Stimulated activated CD4-positive, alpha-beta T cell treated with anti-CD3 and anti-CD28 coated beads, Interleukin-15, amount 100 ng/mL, for 48 hours (primary cell): ENCODE measurements at regions not wholly inside any gene's neighbourhood (a gene's known extent, or its start where the extent isn't known, plus 50 kb on each side); places are given as distances from the start of the nearest gene placed in this dataset.
"Not testable (repeated sequence)": the region's sequence is repeated elsewhere in the genome, so short reads cannot be mapped to it uniquely, and the experiment has no call there.

Experiments
- DNase-seq, 2 donors: peaks; one replicate each; pipeline ENCODE4 v3.0.0-alpha.2; 2020; ENCODE audit warnings: low read depth in 2 of 2

DNA sequence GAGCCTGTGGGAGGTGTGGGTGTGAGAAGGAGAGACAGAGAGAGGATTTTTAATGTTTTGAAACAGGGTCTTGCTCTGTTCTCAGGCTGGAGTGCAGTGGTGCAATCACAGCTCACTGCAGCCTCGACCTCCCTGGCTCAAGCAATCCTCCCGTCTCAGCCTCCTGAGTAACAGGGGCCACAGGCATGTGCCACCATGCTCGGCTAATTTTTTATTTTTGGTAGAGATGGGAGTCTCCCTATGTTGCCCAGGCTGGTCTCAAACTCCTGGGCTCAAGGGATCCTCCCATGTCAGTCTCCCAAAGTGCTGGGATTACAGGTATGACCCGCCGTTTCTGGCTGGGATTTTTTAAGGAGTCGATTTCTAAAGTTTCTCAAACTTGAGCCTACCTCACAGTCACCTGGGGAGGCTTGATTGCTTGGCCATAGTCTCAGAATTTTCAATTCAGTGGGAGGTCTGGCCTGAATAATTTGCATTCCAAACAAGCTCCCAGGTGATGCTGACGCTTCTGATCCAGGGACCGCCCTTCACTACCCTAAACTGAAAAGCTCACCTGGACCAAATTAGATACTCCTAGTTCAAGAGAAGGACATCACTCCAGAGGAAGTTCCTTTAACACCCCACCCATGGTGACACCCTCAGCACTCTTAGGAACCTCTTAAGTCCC, 70.8 kb upstream of the SLC1A4 start:
- no peak for DNase-seq

DNA sequence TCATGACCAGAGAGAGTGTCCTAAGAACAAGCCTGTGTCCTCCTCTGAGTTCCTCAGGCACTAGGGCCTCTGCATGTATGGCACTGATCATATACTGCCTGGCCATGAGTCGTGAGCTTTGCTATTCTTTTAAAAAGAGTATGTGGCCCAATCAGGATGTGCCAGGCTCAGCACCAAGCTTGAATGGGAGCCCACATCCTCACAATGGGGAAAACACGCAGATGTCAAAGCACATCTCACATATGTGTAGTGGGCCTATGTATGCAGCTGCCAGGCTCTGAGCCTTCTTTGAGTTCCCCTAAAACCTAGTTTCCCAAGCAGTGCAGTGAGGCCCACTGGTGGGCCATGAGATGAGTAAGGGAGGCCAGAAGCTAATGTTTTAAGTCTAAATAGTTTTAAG, 69.9 kb upstream of the SLC1A4 start:
- no peak for DNase-seq

DNA sequence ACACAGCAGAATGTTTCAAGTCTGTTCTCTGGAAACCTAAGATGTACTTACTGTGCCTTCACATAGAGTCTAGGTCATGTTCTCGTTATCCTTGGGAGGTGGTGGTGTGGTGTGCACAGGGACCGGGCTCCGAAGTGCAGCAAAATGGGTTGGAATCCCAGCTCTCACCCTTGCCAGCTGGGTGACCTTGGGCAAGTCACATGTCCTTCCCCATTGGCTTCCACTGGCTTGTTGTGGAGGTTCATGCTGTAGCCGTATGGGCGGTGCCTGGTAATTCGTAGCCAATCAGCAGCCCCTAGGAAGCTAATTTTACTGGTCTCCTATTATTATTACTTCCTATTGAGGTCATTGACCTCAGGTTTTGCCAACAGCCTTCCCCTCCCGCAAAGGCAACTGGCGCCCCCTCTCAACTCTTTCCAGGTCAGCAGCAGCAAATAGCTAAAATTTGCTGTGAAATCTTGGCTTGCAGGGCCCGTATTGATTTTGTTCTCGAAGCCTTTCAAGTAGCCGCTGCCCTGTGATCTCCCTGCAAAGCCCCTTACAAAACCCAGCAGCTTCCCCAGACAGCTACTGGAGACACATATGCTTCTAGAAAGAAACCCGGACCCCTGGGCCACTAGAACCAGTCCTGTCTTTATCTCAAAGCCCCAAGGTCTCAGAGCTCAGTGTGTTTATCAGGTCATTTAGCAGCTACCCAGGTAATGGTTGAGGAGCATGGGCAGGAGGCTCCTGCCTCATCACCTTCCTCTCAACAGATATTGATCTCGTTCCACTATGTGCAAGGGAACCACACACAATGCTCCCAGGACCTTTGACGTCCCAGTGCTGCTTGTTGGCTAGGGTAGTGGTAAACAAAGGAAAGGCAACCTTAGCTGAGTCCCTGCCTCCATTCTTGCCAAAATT, 66.5 kb upstream of the SLC1A4 start:
- DNase-seq: no peak

DNA sequence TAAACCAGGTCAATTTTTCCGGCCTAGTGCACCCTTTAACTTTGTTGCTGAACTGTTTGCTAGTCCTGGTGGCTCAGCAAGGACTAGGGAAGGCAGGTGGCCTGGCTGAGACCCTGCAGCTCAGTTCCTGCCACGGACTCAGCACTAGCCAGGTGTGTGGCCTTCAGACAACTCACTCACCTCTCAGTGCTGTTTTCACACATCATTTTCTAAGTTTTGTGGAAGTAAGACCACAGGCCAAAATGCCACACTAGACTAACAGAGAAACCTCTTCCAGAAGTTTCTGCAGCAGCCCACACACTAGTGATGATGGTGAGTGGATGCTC, 65.9 kb upstream of the SLC1A4 start:
- no peak for DNase-seq

DNA sequence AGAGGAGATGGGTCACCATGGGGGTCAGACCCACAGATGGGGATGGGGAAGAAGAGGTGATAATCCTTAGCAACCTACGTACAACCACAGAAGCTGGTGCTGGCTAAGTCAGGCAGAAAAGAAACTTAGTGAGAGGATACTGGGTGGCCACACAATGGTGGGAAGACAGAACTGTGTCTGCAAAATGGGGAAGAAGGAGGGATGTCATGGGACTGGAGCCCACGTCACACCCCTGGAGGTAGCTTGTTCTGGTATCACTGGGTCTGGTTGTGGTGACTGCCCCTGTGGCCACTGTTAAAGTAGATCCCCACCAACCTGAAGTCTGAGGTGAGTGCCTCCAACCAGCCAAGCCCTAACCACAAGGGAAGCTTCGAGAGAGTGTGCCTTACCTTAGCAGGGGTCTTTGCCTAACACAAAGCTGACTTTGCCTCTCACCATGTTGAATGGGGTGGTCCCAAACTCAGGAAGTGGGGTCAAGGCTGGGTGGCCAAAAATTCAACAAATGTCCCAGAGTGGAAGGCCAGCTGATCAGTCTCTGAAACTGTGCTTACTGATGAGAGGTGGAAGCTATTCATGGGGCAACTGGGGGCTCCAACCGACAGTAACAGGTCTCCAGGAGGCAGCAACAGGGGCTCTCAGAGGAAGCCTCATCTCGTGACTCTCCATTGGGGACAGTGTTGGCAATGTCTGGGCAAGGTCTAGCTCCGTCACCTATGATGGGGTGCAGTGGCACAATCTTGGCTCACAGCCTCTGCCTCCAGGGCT, 64.8 kb upstream of the SLC1A4 start:
- DNase-seq: no peak

DNA sequence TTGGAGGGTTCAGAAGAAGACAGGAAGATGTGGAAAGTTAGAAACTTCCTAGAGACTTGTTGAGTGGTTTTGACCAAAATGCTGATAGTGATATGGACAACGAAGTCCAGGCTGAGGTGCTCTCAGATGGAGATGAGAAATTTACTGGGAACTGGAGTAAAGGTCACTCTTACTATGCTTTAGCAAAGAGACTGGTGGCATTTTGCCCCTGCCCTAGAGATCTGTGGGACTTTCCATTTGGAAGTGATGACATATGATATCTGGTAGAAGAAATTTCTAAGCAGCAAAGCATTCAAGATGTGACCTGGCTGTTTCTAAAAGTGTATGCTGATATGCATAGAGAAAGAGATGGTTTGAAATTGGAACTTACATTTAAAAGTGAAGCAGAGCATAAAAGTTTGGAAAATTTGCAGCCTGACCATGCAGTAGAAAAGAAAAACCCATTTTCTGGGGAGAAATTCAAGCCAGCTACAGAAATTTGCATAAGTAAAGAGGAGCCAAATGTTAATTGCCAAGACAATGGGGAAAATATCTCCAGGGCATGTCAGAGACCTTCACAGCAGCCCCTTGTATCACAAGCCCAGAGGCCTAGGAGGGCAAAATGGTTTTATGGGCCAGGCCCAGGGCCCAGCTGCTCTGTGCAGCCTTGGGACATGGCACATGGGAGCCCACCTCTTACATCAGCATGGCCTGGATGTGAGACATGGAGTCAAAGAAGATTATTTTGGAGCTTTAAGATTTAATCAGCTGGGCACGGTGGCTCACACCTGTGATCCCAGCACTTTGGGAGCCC, 63.1 kb upstream of the SLC1A4 start:
- DNase-seq: not testable (repeated sequence)

DNA sequence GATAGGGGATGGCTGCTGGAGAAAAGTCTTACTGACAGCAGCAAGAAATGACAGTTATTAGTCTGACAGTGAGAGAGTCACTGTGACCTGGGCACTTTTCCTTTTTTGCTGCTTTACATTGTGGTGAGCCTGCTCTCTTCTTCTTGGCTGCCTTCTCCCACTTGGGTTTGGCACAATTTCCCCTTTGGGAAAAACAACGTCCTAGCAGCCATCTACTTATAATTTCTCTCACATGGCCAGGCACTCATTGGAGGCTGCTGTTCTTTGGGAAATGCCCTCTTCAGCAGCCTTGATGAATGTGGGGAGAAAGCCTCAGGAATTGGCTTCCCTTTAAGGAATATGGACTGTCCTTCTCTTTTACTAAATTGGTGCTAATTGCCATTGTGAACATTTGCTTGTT, 60.4 kb upstream of the SLC1A4 start:
- no peak for DNase-seq

DNA sequence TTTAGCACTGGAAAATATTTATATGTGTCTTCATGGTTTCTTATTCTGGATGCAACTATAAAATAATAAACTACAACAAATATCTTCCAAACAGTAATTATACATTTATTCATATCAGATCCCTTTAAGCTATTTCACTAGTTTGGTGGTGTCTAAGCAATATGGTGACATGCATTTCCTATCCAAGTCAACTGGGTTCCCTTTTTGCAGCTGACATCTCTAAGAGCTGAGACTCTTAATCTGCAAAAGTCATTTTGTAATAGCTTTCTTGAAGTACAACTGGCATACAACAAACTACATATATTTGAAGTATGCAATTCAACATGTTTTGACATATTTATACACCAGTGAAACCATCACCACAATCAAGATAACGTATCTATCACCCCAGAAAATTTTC, 59.9 kb upstream of the SLC1A4 start:
- DNase-seq: no peak

DNA sequence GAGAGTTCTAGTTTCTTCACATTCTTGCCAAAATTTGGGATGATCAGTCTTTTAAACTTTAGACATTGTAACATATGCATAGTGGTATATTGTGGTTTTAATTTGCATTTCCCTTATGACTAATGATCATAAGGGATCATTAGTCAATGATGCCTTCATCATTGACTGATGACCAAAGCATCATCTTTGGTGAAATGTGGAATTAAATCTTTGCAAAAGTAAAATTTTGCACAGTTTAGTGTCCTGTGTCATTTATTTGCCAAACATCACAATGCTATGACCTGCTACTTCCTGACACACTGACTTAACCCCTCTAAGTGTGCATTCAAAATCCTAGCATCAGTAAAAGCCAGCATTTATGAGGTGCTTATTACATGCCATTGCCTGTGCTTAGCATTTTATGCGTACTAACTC, 58.9 kb upstream of the SLC1A4 start:
- no peak for DNase-seq

DNA sequence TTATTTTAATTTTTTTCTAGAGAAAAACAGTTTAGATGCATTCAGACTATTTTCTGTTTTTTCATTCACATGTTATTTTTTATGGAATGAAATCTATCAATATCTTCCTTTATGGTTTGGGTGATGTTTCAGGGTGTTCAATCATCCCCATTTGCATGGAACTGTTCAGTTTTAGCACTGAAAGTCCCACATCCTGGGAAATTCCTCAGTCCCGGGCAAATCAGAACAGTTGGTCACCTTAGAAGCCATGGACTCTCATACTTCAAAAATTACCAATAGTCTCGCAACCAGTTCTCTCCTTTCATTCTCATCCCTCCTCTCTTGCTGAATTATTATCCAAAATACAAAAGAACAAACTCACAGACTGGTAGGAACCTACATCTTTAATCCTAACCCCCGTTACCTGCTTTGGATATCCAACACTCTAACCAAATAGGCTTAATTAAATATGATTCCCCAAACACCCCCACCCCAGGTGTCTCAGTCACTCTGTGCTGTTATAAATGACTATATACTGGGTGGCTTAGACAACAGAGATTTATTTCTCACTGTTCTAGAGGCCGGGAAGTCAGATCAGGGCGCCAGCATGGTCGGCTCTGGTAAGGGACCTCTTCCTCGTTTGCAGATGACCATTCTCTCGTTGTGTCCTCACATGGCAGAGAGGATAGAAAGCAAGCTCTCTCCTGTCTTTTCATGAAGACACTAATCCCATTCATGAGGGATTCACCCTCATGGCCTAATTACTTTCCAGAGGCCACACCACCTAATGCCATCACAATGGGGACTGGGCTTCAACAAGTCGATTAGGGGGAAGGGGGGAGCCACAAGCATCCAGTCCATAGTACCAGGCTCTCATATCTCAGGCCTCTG, 57.7 kb upstream of the SLC1A4 start:
- no peak for DNase-seq

DNA sequence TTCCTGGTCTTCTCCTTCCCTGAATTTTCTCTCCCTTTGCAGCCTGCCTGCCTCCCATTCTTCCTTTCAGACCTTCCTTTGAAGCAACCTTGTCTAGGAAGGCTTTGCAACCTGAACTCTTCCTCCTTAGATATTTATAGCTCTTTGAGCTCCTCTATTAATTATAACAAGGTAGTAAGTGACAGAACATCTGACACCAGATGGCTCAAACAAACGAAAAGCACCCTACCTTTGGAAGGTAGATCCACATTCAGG, 57.2 kb upstream of the SLC1A4 start:
- DNase-seq: no peak

DNA sequence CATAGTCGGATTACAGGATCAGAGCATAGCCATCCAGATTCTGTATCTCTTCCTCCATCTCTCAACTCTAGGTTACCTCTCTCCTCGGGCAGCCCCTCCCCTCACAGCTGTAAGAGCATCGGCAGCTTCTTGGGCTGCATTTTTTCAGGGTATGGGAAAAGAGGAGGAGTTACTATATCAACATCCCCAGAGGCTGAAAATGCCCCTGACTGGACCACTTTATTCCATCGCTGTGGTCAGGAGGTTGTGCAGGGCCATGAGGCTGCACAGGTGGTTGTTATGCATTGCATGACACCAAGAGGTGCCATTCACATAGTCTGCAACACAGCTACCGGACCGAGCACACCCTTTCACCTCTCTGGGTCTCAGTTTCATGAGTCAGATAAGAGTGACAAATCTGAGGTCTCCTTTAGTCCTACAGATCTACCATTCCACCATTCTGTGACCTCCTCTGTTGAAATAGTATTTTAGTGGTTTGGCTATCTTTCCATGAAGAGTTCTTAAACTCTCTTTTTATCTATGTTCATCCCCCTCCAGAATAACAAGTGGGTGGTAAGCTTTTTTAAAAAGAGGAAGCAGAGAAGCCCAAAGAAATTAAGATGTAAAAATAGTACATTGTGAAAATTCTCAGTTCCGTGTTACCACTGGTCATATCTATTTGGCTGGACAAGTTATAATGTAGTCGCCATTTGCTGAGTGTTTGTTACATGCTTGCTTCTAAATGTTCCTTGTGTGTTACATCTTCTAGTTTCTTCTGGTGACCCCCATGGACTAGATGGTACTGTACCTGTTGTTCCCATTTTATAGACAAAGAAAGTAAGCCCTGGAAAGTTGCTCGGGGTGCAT, 56.6 kb upstream of the SLC1A4 start:
- DNase-seq: no peak

DNA sequence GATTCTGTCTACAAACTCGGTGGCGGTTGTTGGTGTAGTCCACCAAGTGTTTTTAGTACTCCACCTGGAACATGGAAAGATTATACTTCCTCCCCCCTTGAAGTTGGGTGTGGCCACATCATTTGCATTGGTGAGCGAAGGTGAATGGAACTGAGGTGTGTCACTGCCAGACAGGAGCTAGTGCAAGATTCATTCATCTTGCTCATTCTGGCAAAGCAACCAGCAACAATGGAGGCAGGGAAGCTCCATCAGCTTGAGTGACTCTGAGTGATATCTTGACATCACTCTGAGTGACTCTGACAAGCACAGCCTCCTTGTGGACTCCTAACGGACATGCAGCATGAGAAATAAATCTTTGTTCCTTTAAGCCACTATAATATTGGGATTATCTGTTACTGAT, 54.7 kb upstream of the SLC1A4 start:
- DNase-seq: no peak

DNA sequence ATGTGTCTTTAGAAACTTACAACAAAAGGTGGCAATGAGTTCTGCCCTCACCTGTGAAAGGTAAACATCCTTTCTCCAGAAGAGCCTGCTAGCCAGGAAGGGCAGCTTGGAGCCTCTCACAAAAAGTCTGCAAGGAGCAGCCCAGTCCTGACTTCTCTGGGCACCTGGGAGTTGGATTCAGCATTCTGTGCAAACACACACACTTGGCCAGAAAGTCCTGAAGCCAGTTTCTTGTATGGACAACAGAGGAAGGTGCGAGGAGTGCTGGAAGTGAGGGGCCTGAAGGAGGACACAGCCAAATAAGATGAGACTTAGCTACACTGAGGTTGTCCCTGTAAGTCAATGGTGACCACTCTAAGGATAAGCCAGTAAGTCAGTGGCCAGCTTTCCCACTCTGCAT, 52.4 kb upstream of the SLC1A4 start:
- DNase-seq: no peak

DNA sequence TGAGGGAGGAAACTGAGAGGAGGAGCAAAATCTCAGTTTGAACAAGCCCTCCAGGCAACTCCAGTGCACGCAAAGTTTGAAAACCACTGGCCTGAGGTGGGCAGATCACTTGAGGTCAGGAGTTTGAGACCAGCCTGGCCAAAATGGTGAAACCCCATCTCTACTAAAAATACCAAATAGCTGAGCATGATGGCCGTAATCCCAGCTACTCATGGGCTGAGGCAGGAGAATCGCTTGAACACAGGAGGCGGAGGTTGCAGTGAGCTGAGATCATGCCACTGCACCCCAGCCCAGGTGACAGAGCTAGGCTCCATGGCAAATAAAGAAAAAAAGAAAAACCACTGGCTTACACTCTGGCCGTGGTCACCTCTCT, 51.9 kb upstream of the SLC1A4 start:
- not testable (repeated sequence) for DNase-seq

DNA sequence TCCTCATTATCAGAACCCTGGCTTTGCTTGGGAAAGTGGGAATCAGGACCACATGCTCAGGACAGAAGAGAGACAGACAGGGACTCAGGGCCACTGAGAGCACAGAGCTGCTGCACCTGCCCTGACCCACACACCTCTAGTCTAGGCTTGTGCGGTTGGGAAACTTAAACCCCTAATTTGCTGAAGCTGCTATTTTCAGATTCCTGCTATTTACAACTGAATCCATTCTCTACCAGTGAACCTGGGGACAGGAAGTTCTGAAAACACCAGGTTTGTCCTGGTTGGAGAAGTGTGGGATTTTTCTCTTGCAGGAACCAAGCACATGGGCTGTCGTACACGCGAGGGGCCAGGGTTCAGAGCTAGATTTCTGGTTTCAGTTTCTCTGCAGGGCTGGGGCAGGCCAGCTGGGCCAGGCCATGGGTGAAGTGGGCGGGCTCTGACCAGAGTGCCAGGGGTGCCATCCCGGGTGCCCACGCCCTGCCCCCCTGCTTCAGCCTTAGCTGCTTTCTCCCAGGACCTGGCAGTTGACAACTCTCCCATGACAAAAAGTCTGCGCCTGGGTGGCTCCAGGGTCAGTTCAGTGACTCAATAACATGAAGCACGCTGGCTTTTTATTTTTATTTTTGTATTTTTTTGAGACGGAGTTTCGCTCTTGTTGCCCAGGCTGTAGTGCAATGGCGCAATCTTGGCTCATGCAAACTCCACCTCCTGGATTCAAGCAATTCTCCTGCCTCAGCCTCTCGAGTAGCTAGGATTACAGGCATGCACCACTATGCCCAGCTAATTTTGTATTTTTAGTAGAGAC, 51.3 kb upstream of the SLC1A4 start:
- no peak for DNase-seq

DNA sequence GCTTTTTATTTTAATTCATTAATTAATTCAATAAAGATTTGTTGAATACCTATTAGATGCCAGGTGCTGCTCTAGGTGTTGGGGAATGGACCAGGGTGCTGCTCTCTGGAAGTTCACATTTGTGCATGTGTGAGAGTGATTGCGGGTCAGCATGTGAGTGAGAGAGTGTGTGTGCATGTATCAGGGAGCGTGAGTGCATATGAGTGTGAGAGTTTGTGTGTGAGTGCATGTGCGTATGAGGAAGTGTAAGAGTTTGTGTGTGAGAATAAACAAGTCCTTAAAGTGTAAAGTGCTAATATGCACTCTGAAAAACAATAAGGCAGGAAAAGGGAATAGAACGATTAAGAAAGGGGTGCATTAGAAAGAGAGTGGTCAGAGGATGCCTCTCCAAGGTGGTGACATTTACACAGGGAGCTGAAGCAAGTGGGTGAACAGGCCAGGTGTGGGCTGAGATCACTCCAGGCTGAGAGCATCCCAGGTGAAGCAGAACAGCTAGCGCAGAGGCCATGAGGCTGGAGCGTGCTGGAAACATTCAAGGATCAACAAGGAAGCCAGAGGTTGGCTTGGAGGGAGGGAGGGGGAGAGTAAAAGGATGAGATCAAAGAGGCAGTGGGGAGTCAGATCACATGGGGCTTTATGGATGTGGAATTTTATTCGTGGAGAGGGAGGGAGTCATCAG, 50.5 kb upstream of the SLC1A4 start:
- DNase-seq: no peak

DNA sequence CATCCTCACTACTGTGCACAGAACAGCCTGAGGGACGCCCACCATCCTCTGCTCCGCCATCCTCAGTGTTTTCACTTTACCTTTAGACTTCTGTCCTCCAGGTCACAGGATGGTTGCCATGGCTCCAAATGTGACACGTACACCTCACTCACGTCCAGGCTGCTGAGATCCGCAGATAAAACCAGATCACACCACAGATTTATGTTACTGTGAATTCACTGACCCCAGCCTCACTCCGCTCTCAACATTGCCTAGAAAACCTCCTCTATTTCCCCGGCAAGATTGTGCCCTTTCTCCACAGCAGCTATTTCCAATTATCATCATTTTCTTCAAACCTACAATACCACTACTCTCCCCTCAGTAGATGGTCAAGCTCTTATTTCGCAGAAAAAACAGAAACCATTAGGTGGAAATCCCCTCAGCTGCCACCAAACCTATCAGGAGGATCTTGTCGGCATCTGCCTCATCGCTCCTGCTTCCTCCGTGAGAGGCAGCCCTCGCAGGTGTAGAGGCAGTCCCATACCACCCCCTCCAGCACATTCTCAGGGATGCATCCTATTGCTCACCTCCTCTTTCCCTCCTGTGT, 49.8 kb upstream of the SLC1A4 start:
- no peak for DNase-seq
